ENCODE measurements at regions not wholly inside any gene's neighbourhood (a gene's known extent, or its start where the extent isn't known, plus 50 kb on each side); places are given as distances from the start of the nearest gene placed in this dataset.
"Not testable (repeated sequence)": the region's sequence is repeated elsewhere in the genome, so short reads cannot be mapped to it uniquely, and the experiment has no call there.

DNA sequence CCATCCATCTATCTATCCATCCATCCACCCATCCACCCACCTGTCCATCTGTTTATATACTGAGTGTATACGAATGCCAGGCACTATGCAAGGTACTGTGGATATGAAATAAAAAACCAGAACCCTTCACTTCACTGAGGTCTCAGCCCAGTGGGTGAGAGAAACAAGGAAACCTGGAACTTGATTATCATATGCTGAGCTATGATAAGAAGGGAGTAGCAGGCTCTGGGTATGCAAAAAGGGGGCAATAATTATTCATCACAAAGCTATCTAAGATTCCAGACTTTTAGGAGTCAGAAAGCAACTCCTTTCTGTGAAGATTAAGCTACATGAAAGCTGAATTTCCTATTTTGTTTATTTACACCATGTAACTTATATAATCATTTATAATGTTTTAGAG lies 327.7 kb upstream of the IL12A start:
- no peak for DNase-seq (ENCODE audit: low spot score)

DNA sequence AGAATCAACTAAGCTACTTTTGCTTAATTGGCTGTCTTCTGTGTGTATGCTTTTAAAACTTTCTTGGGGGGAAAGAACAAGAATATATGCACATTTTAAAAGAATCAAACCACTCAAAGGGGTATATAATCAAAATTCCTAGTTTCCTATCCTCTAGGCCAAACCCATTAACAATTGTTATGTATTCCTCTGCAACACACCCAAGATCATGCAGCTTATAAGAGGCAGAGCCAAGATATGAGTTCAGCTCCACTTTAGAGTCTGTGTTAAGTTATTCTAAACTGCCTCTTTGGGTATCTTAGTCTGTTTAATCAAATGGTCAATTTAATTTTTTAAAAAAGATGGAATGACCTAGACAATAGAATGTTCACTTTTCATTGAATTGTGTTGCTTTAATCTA lies 326.1 kb upstream of the IL12A start:
- no peak for DNase-seq (ENCODE audit: low spot score)

DNA sequence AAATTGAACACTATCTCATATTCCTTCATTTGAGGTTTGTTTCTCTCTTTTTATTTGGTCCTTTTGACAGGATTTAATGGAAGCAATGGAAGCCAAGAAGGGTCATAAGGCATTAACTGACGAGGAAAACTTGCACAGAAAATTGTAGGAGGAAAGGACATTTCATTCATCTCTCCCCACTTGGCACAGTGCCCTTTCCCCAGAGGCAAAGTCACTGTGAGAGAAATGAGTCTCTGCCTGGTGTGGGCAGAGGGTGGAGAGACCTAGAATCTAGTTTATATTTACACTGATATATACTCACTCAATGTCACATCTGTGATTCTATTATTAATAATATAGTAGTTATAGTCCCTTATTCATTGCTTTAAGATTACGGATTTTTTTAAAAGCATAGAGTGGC lies 324.6 kb upstream of the IL12A start:
- DNase-seq (ENCODE audit: low spot score), result no peak

DNA sequence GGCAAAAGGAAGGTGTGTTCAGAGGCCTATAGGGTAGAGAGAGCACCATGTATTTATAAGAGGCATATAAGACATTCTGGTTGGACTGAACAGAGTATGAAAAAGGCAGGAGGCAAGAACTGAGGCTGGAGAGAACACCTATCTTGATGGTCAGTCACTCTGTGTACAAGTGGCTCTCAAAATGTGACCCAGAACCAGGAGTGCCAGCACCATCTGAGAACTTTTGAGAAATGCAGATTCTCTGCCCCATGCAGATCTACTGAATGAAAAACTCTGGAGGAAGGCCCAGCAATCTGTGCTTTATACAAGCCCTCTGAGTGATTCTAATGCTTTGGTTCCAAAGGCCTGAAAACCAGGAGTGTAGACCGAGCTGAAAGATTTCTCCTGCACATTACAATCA lies 324.0 kb upstream of the IL12A start:
- DNase-seq (ENCODE audit: low spot score), result no peak

DNA sequence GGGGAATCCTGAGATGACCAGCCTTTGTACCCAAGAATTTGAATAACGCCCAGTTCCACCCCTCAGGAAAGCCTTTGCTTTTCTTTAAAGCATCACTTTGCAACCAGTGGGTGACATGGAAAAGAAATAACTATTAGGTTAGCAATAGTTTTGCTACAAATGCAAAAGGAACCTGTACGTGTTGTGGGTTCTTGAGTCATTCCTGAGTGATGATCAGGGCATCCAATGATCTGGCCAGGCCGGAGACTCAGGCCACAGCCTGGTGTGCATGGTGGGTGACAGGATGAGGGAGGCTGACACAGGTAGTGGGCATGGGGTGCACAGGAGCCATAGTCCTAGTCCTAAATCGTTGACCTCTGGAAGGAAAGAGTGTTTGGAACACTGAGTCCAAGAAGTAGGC lies 321.4 kb upstream of the IL12A start:
- no peak for DNase-seq (ENCODE audit: low spot score)

DNA sequence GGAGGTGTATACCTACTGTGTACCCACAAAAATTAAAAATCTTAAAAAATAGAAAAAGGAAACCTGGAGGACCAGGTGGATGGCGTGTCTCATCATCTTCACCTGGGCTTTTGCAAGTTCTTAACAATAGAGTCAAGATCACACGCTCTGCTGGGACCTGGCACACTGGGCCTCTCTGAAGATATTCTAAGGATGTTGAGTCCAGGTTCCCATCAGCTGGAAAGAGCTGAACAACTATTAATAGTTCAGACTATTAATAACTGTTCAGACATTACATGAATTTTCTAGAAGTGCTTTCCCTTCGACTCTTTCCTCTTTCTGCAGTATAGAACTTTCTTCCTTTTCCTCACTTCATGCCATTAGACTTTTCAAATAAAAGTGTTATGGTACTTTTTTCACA lies 320.2 kb upstream of the IL12A start:
- DNase-seq (ENCODE audit: low spot score), result no peak

DNA sequence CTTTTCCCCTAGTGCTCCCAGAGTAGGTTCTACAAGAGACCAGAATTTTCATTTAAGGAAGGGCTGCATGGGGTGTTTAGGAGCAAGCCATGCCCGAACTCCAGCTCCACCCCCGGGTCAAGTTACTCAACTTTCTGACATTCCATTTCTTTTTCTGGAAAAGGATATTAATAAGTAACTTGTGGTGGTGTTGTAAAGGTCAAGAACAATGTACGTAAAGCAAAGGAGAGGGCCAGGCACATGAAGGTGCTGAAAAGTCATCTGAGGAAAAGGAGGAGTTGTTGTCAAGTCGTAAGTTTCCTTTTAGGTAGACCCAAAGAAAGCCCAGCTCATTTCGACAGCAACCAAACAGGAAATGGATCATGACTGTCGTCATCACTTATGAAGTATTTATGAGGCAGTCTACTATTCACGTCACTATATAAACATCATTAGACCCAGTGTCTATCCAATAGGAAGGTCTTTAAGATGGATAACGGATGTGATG lies 319.6 kb upstream of the IL12A start:
- no peak for DNase-seq (ENCODE audit: low spot score)

DNA sequence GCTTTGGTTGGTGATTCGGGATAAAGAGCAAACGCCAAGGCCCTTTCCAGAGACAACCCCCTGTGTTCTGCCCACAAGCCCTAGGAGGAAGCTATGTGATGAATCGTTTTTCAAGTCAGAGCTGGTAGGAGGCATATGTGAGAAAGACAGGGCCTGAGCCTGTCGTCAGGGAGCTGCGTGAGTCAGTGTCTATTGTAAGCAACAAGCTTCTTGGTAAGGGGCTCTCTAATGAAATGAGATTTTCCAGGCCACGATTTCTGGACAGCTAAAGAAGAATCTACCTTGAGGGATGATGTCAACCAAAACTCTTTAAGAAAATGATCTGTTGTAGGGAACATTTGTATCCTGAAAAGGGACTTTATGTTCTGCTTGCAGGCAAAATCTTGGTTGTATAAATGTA lies 318.9 kb upstream of the IL12A start:
- DNase-seq (ENCODE audit: low spot score), result no peak

DNA sequence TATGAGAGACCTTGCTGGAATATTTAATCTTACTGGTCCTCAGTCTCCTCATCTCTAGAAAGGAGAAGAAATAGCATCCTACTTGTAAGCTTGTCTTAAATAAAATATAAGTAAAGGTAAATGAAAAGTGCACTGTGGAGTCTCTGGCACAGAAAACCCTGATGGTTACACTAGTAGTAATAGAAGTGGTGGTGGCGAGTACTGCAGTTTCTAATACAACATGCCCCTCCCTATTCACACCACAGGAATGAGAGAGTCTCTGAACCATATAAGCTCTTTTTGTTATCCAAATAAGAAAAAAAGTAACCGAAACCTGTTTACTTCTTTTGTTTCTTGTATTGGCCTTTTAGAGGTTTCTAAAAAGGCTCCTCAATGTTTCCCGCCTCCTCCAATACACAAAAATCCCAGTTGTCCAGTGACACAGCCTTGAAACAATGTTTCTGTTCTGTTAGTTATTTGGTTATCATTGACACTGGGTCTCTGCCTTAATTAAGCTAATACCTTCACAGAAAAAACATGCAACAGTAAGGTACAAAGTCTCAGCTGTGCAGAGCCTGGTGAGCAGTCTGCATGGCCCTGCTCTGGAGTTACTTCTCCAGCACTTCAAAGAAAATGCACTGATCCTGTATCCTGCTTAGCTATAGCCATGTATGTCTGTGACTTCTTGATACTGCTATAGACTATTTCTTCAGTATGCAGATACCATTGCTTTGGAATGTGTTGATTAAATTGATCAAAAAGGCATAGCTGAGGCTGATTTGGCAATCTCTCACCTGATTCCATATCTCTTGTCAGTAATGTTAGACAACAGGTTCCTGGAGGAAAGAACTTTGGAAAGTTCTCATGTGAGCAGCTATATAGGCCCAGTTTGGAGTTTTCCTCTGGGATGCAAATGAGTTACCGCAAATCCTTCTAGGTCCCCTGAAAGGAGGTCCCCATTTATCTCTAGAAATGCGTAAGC lies 315.6 kb upstream of the IL12A start:
- no peak for DNase-seq (ENCODE audit: low spot score)

DNA sequence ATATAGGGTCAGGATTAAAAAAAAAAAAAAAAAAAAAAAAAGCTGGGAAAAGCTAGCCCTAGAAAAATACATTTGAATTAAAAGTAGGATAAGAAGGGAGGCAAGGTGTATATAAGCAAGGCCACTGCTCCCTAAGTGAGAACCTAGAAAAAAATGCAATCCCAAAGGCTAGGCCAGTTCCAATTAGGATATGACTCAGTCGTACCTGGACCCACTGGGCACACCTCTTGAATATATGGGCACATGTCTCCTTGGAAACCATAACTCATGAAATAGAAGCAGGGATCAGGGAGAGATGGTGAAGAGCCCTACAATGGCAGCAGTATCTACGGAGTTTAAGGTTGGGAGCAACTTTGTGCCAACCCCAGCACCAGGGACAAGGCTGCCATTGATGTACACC lies 314.1 kb upstream of the IL12A start:
- no peak for DNase-seq (ENCODE audit: low spot score)

DNA sequence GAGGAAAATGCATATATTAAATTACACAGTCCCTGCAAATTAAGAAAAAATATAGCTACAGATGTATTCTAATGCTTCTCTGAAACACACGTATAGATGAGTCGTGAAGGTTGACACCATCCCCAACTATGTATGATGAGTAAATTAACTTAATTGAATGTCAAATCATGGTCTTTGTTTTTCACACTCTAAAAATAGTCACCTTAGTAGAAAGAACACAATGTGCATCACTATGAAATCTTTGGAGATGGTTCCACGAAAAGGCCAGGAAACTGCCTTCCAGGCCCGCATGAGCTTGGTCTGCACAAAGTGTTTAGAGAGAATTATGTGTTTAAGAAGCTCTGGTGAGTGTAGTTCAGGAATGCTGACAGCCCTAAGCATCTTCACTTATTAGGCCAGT lies 313.4 kb upstream of the IL12A start:
- no peak for DNase-seq (ENCODE audit: low spot score)

DNA sequence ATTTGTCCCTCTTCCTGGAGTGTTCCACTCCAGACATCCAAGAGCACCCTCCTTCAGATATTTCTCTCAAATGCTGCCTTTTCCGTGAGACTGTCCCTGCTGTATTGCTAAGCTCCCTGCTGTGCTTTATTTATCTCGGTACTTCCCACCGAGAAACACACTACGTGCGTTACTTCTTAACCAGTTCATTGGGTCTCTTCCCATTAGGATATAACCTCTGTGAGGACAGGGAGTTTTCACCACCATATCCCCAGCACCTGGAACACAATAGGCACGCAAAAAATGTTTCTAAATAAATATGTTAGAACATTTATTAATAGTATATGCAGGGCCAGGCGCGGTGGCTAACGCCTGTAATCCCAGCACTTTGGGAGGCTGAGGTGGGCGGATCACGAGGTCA lies 308.7 kb upstream of the IL12A start:
- no peak for DNase-seq (ENCODE audit: low spot score)

DNA sequence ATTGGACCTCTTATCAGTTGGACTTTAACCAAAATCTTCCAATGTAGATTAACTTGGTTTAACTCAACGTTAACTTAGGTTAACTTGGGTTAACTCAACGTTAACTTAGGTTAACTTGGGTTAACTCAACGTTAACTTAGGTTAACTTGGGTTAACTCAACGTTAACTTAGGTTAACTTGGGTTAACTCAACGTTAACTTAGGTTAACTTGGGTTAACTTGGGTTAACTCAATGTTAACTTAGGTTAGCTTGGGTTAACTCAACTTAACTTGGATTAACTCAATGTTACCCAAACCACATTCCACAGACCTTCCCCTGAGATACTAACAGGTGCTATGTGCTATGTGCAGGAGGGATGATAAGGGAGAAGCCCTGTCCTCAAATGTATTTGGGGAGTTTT lies 306.9 kb upstream of the IL12A start:
- DNase-seq (ENCODE audit: low spot score), result not testable (repeated sequence)

DNA sequence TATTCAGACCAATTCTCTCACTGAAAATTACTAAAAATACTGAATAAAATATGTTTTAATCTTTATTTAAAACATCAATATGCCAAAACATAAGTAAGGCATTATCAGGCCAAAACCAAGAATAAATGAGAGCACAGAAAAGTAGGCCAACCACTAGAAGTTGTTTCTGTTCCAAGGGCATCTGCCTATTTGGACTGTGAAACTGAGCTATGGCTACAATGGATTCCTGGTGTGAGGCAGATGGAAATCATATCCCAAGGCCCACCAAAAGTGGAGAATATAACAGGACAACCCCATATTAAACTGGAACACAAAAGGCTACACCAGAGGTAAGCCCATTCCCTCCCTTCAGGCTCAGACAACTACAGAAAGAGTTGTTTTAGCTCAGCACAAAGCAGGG lies 302.8 kb upstream of the IL12A start:
- DNase-seq (ENCODE audit: low spot score), result no peak

DNA sequence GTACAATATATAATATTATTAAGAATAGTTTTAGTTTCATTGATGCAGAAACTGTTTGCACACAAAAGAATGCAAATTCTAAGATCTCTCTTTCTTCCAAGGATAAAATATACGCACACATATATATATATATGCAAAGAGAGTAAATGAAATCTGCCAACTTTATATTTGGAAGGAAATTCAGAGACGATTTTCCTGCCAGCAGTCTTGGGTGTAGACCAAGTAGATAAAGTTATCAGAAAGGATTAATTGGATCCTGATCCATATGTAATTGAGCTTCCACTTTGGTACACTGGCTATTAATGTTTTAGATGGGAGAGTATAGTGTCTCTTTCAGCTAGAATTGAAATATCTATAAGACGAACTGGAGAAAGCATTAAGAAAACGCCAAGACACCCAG lies 295.4 kb upstream of the IL12A start:
- no peak for DNase-seq (ENCODE audit: low spot score)

DNA sequence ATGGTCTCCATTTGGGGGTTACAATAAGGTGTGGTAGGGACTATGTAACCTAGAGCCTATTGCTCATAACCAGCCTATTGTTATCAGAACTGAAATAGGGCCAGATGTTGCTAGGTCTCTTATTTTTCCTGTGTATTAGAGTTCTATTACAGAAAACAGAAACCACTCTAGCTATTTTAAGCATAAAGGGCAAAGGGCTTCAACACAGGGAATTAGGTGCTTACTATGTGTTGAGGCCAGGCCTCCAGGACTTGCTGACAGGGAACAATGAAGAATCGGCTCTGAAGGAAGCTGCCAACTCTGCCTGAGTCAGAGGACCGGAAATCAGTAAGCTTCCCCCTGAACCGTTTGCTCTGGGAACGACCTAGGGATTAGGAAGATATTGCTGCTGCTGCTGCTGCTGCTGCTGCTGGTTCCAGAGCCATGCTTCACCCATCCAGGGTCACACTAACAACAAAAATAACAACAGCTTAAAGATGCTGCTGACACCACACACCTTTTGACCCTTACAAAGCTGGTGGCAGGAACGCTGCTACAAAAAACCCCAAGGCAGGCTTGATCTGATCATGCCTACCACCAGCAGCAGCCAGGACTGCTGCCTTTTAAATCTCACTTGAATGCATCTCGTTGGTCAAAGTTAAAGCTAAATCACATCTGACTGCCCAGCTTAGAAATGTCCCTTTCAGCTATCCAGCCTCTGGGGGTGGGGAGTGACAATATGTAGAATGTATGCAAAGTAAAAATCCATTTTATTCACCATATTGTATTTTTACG lies 276.9 kb upstream of the IL12A start:
- DNase-seq (ENCODE audit: low spot score), result no peak

DNA sequence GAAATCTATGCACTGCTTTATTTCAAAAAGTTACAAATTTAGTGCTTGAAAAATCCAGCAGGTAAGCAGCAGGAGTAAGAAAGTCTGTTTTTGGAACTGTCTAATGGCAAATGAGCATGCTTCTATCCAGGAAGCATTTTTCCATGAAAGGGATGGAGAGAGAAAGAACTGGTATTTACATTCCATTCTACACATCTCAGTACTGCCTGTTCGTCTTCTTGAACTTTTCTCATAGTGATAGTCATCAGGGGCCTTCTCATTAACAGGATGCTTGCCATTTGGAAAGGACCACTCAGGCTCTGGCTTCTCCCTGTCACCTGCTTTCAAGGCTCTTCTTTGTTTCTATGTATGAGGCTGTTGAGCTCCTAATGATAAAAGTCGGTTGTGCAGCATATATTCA lies 267.3 kb upstream of the IL12A start:
- no peak for DNase-seq (ENCODE audit: low spot score)

DNA sequence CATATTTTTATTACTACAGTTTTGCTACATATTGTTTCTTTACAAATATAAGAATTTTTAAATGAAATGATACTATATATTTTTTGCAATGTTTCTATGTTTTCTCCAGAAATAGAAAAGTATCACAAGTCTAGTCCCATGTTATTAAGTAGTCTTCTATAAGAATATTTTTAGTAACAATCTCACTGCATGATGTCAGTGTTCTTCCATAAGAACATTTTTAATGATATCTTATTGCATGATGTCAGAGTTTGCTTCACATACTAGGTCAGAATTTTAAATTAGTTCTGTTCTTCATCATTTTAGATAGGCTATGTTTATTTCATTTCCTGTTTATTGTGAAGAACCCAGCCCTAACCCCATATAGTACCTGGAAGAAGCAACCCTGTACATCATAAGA lies 265.3 kb upstream of the IL12A start:
- no peak for DNase-seq (ENCODE audit: low spot score)

DNA sequence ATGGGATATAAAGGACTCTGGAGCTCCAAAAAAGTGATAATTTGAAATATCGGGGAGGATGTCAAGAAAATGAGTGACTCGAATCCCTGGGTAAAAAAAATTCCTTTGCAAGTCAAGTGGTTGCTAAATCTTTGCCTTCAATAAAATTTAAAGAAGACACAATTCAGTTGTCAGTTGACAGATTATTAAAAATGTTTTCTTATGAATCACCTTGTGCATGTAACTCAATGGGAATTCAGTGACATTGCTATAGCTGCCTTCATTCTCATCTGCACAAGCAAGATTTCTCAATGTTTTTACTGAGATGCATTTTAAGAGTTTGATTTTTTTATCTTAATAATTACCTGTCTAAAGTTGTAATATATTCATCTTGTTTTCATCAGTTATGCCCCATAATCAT lies 264.0 kb upstream of the IL12A start:
- no peak for DNase-seq (ENCODE audit: low spot score)

DNA sequence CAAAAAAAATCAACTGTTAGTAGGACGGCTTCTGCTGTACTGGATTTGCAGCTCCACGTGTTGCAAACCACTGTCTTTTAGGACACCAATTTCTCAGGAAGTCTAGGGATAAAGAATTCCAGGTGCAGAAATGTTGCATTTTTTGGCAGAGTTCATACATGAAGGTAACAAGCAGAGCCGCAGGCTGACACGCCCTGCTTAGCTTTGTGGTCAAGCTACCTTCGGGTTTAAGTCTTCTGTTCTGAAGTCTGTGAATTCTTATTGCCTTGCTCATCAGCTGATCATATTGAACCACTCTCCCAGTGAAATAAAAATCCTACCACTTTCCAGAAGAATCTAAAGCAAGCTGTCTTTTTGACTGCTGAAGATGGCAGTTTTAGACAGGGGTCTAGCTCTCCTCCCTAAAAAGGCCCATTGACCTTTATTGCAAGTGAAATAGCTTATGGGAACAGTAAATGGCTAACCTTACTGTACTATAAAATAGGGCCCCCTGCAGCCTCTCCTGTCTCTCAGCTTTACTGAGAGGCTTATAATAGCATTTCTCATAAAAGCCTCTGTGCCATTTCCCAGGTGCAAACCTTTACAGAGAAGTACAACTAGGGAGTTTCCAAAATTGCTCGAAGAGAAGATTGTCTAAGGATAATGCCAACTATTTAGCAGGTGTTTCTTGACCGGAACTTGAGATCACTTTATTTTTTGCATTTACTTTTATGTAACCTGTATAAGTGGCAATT lies 262.2 kb upstream of the IL12A start:
- no peak for DNase-seq (ENCODE audit: low spot score)

DNA sequence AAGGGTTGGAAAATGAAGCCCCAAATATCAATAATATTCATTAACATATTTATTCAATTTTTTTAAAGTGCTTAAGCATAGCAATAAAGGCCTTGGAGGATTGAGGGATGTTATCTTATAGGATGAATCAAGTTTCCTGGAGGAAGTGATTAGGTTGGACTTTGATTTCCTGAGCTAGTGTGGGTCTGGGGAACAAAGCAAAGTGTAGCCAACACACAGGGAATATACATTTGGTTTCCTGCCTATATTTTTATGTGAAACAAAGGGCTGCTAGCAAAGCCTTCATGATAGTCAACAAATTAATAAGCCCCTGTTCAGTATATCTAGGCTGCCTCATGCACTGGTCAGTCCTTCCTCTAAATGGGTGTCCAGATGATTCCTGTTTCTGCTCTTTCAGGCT lies 261.1 kb upstream of the IL12A start:
- DNase-seq (ENCODE audit: low spot score), result no peak

DNA sequence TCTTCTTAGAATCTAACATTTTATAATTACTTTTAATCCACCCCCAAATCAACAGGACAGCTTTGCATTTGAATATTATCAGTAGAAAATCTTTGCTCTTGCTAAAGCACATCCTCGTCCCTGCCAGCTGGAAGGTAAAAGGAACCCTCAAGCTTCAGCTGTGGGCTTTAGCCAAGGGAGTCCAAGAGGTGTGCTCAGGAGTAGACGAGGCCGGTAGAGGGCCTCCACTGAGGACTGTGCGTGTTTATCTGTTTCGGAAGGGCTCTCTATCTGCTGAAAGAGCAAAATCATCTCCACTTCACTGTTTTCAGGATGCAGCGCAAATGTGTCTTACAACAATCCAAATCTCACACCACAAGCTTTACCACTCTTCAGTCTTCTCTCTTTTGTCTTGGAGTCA lies 257.4 kb upstream of the IL12A start:
- DNase-seq (ENCODE audit: low spot score), result no peak
